ENCODE measurements at regions not wholly inside any gene's neighbourhood (a gene's known extent, or its start where the extent isn't known, plus 50 kb on each side); places are given as distances from the start of the nearest gene placed in this dataset.
A peak's percentile ranks its signal among the peaks of the same experiment; 100 is the strongest.
"Not testable (repeated sequence)": the region's sequence is repeated elsewhere in the genome, so short reads cannot be mapped to it uniquely, and the experiment has no call there.

DNA sequence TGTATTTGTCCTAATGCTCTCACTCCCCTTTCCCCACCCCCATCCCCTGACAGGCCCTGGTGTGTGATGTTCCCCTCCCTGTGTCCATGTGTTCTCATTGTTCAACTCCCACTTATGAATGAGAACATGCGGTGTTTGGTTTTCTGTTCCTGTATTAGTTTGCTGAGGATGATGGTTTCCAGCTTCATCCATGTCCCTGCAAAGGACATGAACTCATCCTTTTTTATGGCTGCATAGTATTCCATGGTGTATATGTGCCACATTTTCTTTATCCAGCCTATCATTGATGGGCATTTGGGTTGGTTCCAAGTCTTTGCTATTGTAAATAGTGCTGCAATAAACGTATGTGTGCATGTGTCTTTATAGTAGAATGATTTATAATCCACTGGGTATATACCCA lies 52.3 kb upstream of the BMP5 start:
- WGBS (ENCODE audit: low lambda C conversion rate) = 31% methylated on average over 2 of the region's 2 CpGs
- CTCF ChIA-PET = interaction anchor here (1.3 kb wide), 1 partner anchor 8 kb away, joined by 4 read pairs; no protein-coding TSS in a partner anchor

GRCh38 chr6:55925292-55925691 lies 49.9 kb upstream of the BMP5 start:
- Histone ChIP-seq H2AFZ (ENCODE audit: low read depth) (no peak overlapping the region), H4K20me1 (ENCODE audit: insufficient read depth) (no peaks in the 10 kb centered on the region), H3K36me3 (replicated peaks in 1 of 2; ENCODE audit: control insufficient read depth in 1 of 2, insufficient read depth in 2 of 2, low read length in 1 of 2) (no peaks in the 10 kb centered on the region), H3K9me3 (no peaks in the 10 kb centered on the region), H3K79me2 (ENCODE audit: insufficient read depth) (no peaks in the 10 kb centered on the region), H3F3A (replicated peaks; ENCODE audit: insufficient read depth) (peaks cover 14% of the 10 kb centered on the region), H3K27ac (ENCODE audit: low read depth in 2 of 2, low read length in 1 of 2) (peak overlapping the region in 1 of 2 experiments; percentile 41; a peak in 2 of 4 replicates), H3K4me1 (ENCODE audit: control insufficient read depth in 1 of 2, insufficient read depth in 2 of 2, low read depth in 1 of 2, low read length in 1 of 2) (no peaks in the 10 kb centered on the region), H3K4me3 (ENCODE audit: low read depth in 2 of 2, low read length in 1 of 2) (no peak overlapping the region), H3K27me3 (ENCODE audit: insufficient read depth) (no peaks in the 10 kb centered on the region), H3K9ac (no peak overlapping the region), H3K9me2 (peaks cover 4% of the 10 kb centered on the region; the same call in 1 of the 2 replicates), H3K4me2 (no peak overlapping the region)
- TF ChIP-seq FOSL2 (IDR thresholded peaks at IDR 0.05; ENCODE audit: borderline replicate concordance, low read depth) (peak; percentile 89), CTCF (IDR thresholded peaks at IDR 0.05) (no peak), NFIC (IDR thresholded peaks at IDR 0.05; ENCODE audit: borderline replicate concordance) (0 out of 2 replicates have a peak, but pooled peaks have one; percentile 12), TCF12 (IDR thresholded peaks at IDR 0.05) (peak; percentile 50; the same call in 1 of the 2 replicates), EP300 (IDR thresholded peaks at IDR 0.05; ENCODE audit: borderline replicate concordance in 1 of 2, low read depth in 1 of 2, low read length in 1 of 2) (peak in 1 of 2 experiments; percentile 38; a peak in 1 of 4 replicates), REST (IDR thresholded peaks at IDR 0.05; ENCODE audit: low read depth, low read length) (no peak), PBX3 (IDR thresholded peaks at IDR 0.05) (peak; percentile 32; the same call in 1 of the 2 replicates), JUND (IDR thresholded peaks at IDR 0.05) (peak; percentile 64)
- WGBS (ENCODE audit: low lambda C conversion rate) = 4% methylated on average over 1 of the region's 1 CpG
- CTCF ChIA-PET = no interaction called here
- POLR2A ChIA-PET = no interaction called here
- DNase-seq = no peak

More for the DNA sequence above, 52.3 kb upstream of the BMP5 start:
- H3K9me3 ChIP-seq; H3K4me3 ChIP-seq (ENCODE audit: low read depth in 2 of 2, low read length in 1 of 2); H3K27me3 ChIP-seq (ENCODE audit: insufficient read depth); POLR2A ChIA-PET; H3K9me2 ChIP-seq; H4K20me1 ChIP-seq (ENCODE audit: insufficient read depth); H3K4me1 ChIP-seq (ENCODE audit: control insufficient read depth in 1 of 2, insufficient read depth in 2 of 2, low read depth in 1 of 2, low read length in 1 of 2); H2AFZ ChIP-seq (ENCODE audit: low read depth); H3K4me2 ChIP-seq; H3K79me2 ChIP-seq (ENCODE audit: insufficient read depth); DNase-seq; H3K36me3 ChIP-seq (replicated peaks in 1 of 2; ENCODE audit: control insufficient read depth in 1 of 2, insufficient read depth in 2 of 2, low read length in 1 of 2); H3K9ac ChIP-seq; H3K27ac ChIP-seq (ENCODE audit: low read depth in 2 of 2, low read length in 1 of 2): not testable (repeated sequence)
- H3F3A ChIP-seq (replicated peaks; ENCODE audit: insufficient read depth) = peaks cover 14% of the 10 kb centered on the region
